ENCODE measurements at regions not wholly inside any gene's neighbourhood (a gene's known extent, or its start where the extent isn't known, plus 50 kb on each side); places are given as distances from the start of the nearest gene placed in this dataset.

DNA sequence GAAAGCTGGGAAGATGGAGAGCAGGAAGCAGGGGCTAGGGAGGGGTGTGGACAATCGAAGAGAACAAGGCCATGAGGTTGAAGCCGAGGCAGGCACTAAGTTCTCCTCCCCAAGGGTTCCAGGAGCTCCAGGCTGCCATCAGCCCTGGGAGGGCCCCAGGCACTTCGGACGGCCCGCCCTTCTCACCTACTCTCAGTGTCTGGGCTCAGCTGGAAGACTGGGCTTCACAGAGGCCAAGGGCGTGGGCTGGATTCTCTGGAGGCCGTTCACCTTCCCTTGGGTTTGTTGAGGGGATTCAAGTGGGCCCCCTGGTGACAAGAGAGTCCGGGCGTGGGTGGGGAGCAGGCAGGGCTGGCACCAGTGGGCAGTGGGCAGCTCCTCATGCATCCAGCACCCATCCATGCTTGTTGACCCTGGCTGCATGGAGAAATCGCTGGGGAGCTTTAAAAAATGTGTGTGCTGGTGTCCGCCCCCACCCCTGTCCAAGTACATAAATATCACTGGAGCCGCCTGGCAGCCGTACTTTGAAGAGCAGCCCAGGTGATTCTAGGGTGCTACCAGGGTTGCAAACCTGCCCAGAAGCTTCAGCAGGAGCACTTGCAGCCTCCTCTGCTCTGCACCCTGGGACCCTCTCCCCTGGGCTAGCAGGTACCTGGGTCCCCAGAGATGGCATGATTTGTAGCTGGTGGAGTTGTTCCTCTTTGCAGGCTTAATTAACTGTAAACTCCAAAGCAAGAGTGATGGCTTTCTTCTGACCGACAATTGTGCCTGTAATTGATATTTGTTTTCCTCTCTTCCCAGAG is 74.3 kb downstream of the RTL6 start:
- no peak for DNase-seq (ENCODE audit: low read depth)

GRCh38 chr22:44422746-44423380 is 75.2 kb downstream of the RTL6 start:
- DNase-seq (ENCODE audit: low read depth): no peak

- DNase-seq (ENCODE audit: low read depth): peak; percentile 28
Observed at GRCh38 chr22:44419429-44419828, 78.6 kb downstream of the RTL6 start.

GRCh38 chr22:44413211-44413610 is 84.8 kb downstream of the RTL6 start:
- no peak for DNase-seq (ENCODE audit: low read depth)

DNA sequence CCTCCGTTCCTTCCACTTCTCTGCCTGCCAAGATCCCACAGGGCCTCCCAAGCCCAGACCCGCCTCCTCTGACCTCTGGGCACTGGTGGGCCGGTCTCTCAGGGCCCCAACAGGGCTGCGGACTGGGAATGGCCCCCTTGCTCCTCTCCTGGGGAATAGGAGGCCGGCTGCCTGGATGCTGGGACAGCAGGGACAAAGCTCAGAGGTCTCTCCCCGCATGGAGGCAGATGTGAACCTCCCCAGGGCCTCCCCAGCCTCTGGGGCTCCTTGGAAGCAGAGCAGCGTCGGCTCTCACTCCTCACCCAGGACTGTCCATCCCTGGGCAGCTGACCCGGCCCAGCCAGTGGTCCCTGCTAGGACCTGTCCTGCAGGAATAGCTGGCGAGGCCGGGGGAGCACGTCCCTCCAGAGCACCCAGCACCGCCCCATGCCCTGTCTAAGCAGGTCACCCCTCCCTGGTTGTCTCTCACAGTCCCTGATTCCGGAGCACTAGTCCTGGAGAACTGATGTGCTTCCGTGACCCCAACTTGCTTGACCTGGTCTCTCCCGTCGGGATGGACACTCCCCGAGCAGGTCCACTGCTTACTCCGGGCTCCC is 85.8 kb downstream of the RTL6 start:
- DNase-seq (ENCODE audit: low read depth): no peak

- no peak for DNase-seq (ENCODE audit: low read depth)
Observed at GRCh38 chr22:44411226-44412135, 86.6 kb downstream of the RTL6 start.

DNA sequence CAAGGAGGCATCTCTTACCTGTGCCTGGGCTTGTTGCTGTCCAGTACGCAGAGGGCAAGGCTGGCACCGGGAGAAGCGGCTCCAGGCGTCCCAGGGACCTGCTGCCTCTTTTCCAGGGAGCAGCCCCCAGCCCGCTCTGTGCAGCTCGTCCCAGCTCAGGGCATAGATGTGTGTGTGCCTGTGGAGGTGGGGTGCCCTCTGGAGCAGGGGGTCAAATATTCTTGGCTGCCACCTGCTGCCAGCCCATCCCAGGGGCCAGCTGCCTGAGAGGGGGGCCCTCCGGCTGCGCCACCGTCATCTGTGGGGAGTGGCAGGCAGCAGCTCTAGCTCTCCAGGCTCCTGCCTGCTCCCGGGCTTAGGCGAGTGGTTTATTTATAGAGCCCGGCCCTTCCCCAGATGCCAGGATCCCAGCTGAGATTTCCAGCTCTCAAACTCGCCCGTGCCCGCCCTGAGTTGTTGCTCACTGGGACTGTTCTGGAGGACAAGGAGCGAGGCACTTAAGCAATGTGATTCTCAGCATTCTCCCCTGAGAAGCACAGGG is 87.5 kb downstream of the RTL6 start:
- no peak for DNase-seq (ENCODE audit: low read depth)

DNA sequence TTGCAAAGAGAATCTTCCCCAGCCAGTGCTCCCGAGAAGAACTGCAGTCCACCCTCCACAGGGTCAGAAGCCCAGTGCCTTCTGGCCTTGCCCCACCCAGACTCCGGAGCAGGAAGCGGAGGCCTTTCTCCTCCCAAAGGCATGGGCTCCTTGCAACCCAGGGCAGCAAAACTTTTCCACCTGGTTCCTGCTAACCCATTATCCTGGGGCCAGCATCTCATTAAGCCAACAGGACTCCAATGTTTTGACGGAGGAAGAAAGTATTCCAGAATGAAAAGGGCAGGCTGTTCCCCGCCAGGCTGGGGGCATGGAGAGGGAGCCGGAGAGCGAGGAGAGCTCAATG is 88.1 kb downstream of the RTL6 start:
- no peak for DNase-seq (ENCODE audit: low read depth)

DNA sequence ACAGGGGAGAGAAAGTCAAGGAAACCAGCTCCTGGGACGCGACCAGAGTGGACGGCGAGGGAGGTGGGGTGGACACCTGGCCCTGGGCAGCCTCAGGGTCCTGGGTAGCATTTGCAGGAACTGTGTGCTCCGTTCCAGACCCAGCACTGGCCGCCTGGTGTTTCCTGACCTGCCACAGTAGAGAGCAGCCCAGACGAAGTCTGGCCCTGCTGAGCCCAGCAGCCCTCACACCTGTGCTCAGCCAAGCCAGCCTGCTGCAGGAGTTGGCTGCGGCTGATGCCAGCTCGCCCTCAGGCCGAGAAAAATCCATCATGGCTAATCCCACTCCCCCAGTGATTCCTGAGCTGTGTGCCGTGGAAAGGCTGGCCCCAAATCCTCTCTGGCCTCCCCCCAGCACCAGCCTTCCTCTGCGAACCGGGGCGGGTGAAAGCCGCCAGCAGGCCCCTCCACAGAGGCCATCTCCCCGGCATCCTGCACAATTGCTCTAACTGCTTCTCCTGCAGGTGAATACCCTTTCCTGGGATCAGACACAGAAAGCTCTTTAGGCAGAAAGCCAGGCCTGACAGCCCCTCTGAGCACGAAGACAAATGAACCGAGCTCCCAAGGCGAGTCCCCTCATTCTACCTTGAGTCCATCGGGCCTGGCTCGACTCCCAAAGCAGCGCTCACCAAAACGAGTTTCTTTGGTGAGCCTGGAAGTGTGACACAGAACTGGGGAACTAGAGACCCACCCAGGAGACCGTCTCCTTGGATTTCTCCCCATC is 88.6 kb downstream of the RTL6 start:
- no peak for DNase-seq (ENCODE audit: low read depth)

GRCh38 chr22:44408829-44409192 is 89.2 kb downstream of the RTL6 start:
- DNase-seq (ENCODE audit: low read depth): no peak

GRCh38 chr22:44407987-44408828 is 89.8 kb downstream of the RTL6 start:
- DNase-seq (ENCODE audit: low read depth): no peak

GRCh38 chr22:44407171-44407986 is 90.7 kb downstream of the RTL6 start:
- no peak for DNase-seq (ENCODE audit: low read depth)

DNA sequence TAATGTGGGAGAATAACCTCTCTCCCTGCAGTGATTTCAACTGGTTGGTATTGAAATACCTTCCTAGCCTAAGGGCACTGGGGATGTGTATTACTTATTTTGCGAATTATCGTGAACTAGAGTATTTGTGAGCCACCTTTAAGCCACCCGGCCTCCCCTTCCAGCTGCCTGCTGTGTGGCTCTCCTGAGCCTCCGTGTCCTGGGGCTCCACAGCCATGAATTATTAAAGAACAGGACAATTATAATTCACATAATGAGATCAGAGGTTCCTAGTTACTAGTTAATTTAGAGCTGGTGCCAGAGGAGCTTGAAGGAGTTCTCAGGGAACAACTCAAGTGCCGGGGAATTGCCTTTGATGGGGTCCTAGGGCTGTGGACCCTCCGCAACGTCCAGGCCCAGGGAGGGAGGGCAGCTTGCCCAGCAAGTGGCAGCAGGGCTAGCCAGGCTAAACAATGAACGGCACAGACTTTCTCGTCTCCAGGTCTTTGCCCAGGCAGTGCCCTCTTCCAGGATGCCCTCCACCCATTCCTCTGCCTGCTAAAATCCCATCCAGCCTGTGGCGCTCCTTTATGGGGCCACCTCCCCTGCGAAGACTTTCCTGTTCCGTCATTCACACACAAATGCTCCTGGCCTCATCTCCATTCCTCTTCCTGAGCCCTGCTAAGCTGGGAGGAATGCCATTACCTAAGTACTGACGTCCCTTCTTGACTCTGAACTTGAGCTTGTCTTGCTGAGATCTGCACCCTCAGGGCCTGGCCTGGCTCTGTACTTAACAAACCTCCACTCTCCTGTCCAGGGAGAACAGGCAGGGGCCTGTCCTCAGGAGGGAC is 91.5 kb downstream of the RTL6 start:
- peak; percentile 7 for DNase-seq (ENCODE audit: low read depth)

DNA sequence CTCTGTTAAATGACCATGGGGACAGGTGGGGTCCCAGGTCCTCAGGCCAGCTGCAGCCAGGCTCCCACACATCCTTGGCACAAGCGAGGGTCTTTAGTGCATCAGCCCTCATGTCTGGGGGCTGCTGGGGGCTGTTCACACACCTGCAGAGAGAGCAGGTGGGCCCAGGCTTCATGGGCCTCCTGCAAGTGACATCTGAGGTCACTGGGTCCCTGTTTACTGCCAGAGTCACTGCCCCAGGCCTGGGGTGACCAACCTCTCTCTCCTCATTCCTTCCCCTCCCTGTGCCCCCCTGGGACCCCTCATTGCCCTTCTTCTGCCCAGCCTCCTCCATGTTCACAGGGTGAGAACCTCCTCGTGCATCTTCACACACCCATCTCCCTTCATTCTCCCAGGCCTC is 92.4 kb downstream of the RTL6 start:
- no peak for DNase-seq (ENCODE audit: low read depth)

DNA sequence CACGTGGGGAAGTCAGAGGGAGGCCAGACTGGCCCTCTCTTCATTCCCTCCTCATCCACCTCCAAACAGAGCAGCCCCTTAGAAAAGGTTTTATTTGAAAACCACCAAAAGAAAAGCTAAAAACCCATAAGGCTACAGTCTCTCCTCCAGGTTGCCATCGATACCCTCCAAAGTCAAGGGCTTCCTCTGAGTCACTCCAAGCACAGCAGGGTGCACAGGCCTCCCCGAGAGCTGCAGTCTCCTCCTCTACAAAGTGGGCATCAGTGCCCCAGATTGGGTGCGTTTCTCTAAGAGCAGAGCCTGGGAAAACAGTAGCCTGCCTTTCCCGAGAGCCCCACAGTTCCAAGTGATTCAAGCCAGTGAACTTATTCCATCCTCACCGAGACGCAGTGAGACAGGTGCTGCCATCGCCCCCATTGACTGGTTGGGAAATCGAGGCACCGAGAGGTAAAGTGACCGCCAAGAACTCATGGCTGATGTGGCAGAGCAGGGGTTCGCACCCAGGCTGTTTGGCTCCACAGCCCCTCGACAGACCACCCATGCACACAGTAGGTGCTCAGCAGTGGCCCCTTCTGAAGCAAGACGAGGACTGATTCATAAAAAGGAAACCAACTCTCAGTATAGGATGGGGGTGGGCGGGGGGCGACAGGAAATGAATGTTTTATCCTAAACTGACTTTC is 91.7 kb upstream of the SHISAL1 start:
- peak; percentile 6 for DNase-seq (ENCODE audit: low read depth)

DNA sequence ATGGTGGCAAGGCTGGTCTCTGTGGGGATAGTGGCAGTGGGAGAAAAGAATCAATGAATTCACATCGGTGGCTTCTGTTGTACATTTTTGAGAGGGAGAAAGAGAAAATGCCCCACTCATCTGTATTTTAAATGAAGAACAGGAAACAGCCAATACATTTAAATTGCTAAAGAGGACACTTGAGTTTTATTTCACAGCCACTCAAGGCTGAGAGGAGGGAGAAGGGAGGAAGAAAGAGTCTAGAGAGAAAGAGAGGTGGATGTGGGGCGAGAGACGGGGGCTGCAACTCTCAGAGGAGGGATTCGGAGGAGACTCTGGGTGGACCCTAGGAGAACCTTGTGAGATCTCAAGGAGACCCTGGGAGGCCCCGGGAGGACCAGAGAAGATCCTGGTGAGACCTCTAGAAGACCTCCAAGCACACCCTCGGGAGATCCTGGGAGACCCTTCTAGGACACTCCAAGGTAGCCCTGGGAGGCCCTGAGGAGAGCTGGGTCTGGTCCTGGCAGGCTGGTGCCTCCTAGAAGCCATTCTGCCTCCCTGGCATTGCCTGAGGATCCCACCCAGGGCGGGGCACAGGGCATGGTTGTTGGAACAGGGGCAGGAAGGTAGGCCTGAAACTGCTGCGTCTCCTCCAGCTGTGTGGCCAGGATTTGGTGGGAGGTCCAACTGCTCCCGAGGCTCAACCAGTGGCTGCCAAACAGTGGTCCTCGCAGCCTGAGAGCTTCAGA is 91.0 kb upstream of the SHISAL1 start:
- no peak for DNase-seq (ENCODE audit: low read depth)

DNA sequence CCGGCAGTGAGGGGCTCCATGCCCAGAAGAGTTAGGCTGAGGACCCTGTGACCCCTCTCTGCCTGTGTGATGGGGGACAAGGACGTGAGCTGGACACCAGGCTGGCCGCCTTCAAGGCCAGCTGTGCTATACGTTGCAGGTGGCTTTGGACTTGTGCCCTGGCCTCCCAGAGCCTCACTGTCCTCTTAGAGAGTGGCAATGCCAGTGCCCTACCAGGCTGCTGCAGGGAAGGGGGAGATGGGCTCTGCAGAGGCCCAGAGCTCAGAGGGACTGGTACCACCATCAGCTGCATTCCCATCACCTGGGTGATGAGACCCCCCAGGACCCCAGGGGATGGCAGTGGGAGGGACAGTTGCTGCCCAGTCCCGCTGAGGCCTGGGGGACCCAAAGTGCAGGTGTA is 90.4 kb upstream of the SHISAL1 start:
- no peak for DNase-seq (ENCODE audit: low read depth)
